ENCODE measurements at regions not wholly inside any gene's neighbourhood (a gene's known extent, or its start where the extent isn't known, plus 50 kb on each side); places are given as distances from the start of the nearest gene placed in this dataset.

DNA sequence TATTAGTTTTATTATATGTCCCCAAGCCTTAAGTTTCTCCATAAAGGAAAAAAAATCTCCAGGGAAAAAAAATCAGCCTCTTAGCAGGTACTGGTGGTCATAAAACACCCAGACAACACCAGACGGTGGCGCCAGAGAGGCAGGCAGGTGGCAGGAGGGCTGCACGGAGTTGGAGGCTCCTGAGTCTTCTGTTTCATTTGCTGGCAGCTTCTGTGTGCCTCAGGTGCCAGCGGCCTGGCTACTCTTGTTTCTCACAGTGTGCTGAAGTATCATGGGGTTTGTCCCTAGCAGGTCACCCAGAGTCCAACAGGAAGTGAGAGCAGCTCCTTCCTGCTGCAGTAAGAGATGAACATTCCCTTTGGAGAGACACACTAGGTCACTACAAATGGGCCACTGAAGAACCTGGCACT, 123.3 kb upstream of the GADD45A start:
- peak; percentile 63 to 88 (median 78) for DNase-seq

DNA sequence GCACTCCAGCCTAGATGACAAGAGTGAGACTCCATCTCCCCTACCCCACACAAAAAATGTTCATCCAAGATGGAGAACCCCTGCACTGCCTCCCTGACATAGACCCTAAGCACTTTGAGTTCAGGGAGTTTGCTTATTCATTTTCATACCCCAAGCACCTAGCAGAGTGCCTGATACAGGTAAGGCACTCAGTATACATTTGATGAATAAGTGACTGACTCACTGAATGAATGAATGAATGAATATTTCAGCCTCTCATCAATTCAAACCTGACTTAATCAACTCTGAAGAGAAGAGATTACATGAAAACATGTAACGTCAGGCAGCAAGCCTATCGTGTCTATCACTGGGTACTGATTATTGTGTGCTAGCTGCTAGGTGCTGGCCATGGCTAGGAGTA, 121.3 kb upstream of the GADD45A start:
- DNase-seq, result no peak

DNA sequence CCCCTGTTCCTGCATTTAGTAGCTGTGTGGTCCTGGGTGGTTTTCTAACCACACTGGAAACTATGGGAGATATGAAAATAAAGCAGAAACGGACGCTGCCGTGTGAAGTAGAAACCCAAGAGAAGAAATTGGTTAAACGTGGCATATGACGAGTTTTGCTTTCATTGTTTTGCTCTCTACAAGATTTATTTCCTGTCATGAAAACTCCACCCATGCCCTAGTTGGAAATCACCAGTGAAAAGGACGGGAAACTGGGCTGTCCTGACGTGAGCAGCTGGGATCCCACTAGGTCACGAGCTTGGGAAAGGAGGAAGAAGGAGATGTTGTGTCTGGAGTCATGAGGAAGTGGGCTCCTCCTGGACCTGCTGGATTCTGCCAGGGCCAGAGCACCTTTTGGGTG, 120.8 kb upstream of the GADD45A start:
- DNase-seq, result no peak

DNA sequence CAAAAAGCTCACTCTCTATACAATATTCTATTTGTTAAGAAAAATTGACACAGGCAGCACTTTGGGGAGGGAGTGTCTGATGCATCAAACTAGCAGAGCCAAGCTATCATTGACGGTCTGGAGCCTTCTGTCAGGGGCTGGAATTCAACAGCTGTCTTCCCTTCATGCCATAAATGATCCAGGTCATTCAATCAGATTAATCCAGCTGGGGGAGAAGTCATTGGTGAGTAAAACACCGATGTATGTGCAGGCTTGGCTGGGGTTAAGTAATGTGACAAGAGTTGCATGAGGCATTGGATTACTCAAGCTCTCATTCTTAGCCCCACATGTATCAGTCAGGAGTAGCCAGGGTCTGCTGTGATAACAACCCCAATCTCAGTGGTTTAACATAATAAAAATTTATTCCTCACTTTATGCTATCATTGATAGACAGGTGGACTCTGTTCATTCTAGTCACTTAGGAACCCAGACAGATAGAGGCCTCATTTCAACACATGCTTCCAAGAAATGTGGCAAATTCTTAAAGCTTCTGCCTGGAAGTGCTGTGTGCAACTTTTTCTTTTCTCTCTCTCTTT, 118.1 kb upstream of the GADD45A start:
- DNase-seq, result no peak

DNA sequence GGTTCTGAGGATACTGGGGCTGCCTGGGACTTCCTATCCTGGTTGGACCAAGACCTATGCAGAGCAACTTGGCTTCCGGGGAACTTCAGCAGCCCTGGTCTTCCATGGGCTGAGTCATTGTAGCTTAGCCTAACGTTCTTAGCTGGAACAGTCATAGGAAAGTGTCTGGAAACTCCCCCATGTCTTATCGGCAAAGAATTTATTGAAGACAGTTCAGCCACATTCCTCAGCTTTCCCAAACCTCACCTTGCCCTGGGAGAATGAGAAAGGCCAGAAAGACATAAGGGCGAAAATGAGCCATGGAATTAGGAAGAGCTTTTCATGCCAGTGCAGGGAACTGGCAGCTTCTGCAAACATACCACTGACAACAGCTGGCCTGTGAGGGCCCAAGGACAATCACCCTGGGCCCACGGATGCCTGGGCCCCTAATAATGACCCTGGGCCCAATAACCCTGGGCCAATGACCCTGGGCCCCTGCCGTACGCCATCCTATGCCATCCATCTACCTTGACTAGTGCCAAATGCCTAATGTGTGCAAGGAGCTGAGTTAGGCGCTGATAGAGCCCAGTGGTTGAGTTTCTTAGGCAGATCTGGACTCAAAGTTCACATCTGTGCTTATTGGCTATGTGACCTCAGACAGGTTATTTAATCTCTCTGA, 114.4 kb upstream of the GADD45A start:
- no peak for DNase-seq

DNA sequence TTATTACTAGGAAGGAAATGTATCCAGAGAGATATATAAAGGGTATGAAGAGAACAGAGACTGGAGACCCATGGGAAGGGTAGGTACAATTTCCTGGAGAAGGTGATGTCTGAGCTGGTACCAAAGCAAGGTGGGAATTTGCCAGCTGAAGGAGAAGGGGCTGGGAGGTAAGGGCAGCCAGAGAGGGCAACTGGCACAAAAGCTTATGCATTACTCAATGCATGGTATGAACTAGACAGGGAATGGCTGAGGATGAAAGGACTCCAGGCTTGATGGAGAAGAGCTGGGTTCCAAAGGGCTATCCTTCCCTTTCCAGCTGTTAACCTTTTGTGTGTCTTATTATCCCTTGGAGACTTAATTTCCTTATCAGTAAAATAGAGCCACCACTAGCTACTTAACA, 113.6 kb upstream of the GADD45A start:
- no peak for DNase-seq

DNA sequence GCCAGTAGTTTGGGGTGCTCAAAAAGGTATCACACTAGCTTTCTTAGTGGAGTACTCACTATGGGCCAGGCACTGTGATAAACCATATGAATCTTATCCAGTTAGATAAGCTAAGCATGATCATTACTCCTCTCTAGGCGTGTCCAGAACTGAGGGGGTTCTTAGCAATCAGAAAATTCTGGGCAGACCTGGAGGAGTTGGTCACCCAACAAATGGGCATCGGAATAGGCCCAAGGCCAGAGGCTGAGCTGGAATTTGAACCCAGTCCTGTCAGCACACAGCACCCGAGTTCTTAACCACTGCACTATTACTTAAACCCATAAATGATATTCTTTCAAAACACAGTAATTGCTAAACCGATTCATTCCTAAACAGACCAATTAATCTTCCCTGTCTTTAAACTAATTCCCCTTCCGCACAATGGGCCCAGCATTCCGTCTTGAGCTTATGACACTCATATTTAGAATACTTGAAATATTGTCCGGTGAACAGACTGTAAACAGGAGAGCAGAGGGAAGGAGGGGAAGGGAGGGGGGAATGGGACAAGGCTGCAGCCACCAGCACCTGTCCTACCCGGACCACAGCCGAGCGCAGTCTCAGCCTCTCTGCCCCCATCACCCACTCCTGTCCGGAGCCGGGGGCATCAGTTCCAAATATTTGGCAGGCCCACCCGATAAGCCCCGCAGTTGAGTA, 113.0 kb upstream of the GADD45A start:
- no peak for DNase-seq

DNA sequence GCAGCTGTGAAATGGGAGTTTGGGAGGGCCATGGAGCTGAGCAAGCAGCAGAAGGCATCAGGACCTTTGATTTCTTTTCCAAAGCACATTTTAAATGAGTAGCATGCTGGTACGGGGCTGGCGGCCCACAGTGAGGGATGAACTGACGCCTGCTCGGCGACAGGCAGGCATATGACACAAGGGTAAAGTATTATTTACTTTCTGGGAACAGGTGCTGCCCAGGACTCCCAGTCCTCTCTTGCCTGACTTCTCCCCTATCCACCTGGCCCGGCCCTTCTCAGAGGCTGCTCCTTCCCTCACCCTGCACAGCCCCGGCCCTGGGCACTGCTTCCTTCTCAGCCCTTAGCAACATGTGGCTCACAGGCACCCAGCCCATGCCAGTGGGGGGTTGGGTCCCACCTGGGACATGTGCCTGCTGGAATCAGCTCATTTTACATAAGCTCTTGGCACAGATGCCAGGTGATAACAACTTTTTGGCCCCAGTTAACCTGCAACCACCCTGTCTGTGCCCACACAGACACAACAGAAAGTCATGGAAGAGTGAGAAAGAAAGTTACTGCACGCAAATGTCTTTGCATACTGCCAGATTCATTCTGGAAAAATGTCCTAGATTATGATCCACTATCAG, 112.3 kb upstream of the GADD45A start:
- no peak for DNase-seq

DNA sequence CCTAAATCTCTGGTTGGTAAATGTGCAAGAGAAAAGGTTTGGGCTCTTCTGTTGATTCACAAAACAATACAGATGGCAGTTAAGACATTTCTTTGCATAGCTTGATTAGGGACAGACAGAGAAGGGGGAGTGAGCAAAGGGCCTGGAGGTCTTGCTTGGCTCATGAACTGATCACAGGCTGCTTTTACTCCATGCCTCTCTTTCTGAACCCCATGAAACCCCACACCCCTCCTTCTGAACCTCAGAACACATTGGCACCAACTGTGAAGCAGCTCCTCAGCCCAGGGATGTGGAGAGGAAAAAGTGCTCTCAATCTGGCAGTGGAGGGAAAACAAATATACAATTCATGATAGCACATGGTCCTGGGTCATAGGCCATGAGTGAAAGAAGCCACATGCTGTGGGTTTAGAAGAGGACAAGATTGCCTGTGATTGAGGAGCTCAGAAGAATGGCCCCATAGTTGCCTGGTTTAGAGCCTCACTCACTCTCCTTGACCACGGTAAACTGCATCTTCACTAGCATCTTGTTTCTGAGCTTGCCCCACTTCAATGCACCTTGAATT, 111.6 kb upstream of the GADD45A start:
- DNase-seq, result no peak

DNA sequence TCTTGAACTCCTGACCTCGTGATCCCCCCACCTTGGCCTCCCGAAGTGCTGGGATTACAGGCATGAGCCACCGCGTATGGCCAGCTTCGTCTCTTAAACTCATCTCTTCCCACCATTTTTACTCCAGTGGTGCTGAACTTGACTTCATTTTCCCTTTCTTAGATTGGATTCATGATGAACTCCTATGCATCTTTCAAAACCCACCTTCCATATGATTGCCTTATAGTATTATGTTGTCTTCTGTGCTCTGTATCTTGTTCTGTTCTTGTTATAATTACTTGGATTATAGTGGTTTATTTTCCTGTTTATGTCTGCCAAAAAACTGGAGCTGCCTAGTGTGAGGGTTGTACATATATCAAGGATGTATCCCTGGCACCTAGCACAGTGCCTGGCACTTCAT, 110.8 kb upstream of the GADD45A start:
- no peak for DNase-seq

DNA sequence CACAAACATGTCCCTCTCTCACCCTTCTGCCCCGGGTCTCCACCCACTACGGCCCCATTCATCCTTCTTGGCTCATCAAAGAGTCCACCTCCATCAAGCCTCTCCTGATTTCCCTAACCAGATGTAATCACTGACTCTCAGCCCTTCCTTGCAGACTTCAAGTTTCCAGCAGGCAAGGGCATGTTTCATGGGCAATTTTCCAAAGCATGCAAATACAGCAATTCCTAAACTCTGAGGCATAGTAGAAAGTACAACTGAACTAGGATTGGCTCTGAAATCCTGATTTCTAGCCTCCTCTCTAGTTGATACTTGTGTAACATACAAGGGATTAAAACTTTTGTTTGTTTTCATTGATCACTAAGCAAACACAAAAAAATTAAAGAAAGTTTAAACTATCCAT, 109.1 kb upstream of the GADD45A start:
- DNase-seq, result no peak

DNA sequence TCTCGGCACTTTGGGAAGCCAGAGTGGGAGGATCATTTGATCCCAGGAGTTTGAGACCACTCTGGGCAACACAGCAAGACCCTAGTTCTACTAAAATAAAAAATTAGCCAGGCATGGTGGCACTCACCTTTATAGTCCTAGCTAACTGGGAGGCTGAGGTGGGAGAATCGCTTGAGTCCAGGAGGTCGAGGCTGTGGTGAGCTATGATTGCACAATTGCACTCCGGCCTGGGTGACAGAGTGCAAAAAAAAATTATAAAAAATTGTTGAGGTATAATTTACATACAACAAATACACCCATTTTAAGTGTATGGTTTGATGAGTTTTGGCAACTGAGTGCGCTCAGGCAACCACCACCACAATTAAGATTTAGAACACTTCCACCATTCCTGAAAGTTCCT, 108.5 kb upstream of the GADD45A start:
- no peak for DNase-seq

DNA sequence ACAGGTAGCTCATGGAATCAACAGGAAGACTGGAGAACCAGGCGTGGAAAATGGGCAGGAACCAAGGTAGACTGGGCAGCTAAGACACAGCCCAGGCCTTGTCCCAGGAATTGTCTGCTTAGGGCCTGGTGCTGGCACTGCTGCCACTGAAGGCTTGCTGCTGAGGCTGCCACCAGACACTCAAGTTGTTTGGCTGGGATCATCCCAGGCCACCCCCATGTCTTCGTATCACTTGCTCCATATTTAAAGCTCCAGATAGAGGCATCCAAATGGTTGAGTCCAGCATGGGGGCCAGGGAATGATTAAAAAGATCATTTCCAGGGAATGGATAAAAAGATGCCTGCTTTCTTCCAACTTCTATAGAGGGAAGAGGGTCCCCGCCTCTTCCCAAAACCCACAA, 107.4 kb upstream of the GADD45A start:
- no peak for DNase-seq

DNA sequence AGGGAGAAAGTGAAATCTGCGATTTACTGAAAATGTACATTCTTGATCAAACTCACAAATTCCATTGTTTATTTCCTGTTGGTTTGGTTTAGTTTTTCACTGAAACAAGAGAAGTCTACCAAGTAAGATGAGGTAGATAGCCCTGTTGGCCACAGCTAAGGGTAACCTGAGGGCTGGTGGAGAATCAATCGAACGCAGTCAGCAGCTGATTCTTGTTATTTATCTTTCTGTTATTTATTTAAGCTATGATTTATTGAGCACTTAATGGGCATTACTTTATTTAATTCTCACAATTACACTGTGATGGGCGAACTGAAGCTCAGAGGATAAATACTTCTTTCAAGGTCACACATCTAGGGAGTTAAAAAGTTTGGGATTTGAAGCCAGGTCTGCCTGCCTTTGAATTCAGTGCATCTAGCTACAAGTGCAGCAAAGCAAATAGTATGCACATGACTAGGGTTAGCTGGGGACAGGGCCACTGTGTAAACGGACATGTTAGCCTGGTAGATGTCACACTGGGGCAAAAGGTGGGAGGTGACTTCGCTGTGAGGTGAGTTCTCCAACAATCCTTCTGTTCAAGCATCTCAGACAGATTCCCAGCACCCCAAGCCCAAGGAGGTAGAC, 106.5 kb upstream of the GADD45A start:
- no peak for DNase-seq

DNA sequence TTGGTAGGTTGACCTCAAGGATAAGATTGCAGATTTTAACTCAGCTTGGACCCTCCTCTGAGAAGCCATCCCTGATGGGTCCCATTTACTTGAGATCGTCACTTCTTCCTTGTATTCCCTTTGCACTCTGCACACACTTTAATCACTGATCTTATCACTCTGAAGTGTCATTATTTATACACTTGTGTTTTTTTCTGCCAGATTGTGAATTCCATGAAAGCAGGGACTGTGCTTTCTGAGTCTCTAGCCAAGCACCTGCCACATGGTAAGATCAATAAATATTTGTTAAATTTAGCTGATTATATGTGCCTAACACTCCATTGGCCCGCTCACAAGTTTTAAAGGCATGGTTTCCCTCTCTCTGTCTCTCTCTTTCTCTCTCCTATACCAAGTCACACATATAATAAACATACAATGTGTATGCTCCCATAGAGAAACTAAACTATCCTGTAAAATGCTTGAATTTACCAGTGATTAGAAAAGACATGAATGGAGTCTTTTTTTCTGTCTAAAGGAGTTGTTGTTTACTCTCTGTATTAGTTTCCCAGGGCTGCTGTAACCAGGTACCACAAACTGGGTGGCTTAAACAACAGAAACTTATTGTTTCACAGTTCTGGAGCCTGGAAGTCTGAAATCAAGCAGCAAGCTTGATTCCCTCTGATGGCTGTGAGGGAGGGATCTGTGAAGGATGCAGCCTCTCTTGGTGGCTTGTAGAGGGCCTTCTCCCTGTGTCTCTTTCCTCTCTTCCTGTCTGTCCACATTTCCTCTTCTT, 105.2 kb upstream of the GADD45A start:
- DNase-seq, result no peak

DNA sequence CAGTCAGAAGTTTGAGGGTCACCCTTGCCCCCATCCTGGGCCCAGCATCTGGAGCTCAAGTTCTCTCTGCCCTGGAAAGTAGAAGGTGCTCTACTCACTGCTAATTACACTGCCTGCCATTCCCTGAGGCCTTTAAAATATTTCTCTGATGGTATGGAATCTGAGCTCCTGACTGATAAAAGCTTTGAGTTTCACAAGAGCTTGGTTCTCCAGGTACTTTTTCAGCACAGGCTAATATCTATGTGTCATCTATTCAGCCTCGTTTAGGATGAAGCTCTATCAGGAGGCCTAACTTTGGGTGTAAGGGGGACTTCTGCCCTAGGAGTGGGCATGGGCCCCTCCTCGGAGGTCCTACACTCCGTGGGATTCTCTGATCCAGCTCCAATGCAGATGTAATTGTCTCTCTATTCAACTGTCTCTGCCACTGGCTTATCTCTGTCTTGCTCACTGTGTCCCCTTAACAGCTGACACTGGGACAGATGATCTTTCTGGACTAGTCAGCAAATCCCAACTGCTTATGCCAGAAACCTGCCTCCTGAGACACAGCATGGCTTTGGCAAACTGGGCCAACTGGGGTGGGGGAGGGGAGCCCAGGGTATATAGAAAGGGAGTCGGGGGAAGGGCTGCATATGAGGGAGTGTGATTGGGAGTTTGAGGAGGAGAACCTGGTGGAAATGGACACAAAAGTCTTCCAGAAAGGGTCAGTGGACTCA, 104.2 kb upstream of the GADD45A start:
- DNase-seq, result no peak

DNA sequence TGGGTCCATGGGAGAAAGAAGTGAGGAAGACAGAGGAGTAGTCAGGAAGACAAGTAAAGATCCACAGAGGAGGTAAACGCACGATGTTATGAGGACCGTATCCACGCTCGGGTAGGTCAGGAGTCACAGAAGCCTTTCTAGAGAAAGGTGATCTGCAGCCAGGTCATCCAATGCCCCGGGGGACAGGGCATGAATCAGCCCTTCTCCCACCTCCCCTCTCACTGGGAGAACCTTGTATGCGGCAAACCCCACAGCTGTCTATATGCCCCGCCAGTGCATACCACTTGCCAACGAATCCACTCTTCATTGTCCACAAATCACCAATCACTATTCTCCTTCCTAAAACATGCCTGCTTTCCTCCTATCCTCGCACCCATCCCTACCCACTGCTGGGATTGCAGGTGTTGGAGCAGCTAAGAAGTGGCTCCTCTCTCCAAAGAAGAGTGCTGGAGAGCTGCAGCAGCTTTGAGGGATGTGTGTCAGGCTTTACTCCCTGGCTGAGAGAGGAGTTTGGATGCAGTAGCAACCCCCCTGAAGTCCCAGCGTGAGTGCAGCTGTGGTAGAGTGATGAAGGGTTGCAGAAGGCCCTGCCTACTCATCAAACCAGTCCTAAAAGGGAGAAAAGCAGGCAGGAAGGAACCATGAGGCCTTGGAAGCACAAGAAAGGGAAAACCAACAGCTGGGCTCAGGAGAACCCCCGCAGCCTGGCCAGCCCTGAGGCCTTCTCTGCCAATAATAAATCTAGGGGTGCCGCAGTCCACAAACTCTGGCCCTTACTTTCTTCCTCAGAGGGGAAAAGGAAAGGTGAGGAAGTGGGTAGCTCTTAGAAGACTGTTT, 102.2 kb upstream of the GADD45A start:
- no peak for DNase-seq

DNA sequence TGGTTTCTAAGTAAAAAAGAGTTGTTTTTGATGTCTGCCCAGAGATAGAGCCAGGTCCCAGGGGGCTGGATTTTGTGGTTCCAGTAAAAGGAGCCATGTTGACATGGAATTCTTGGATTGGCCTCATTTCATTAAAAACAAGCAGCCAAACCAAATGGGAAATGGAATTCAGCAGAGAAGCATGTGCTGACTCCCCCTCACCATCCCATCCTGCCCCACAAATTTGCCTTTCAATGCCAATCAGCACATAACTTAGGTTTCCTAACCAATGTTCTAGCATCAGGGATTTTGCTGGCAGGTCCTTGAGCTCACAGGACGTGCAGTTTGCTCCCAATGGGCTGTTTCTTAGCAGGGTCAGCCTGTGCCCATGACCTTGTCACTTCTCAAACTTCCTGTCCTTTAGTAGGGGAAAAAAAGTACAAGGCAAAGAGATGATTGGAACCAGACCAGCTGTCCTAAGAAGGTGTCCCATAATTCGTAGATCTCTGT, 101.5 kb upstream of the GADD45A start:
- DNase-seq, result no peak

DNA sequence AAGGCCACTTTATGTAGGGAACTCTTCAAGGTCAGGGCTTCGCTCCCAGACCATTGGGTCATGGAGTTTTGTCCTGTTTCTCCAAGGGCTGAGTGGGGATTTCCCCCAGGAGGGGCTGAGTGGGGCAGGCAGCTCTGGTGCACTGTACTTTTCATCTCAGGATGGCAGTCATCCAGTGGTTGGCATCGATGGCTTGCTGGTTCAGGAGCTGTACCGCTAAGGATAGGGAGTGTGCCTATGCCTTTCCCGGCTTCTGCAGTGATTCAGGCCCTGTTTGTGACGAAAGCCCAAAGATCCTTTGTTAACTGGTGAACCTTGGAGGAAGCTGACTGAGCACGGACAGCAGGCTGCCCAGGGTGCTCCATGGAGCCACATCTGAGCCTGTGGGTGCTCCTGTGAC, 100.1 kb upstream of the GADD45A start:
- no peak for DNase-seq

DNA sequence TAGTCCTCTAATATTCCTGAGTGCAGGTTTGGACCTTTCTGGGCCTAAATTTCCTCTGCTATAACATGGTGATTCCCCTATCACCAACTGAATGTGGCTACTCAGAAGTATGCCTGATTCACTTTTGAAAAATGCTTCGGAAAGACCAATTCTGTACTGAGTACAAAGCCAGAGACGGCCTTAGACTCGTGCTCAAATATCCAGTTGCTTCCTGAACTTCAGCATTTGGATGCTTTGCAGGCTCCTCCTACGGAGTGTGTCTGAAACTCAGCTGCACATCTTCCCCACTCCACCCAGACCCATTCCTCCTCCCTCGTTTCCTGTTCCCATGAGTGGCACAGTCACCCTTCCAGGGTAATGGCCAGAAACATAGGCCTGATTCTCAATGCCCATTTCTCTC, 98.4 kb upstream of the GADD45A start:
- no peak for DNase-seq

Measured in activated naive CD4-positive, alpha-beta T cell (primary cell).